CD14-positive monocyte (primary cell): ENCODE measurements at regions not wholly inside any gene's neighbourhood (a gene's known extent, or its start where the extent isn't known, plus 50 kb on each side); places are given as distances from the start of the nearest gene placed in this dataset.

Source experiments
- DNase-seq, 3 donors: peaks; one replicate each; pipeline ENCODE4 v3.0.0-alpha.2; 2011 to 2022
- H2AFZ ChIP-seq: 2 replicates; pipeline ENCODE4 v1.6.0; 2012; ENCODE audit warnings: mild to moderate bottlenecking, low read depth, low read length, inconsistent platforms; ENCODE audit not compliant: insufficient read depth, poor library complexity, severe bottlenecking
- H3K27ac ChIP-seq, 2 donors: 1 replicate in 1 of 2; 2 replicates in 1 of 2; pipeline ENCODE4 v1.5.1; 2012 to 2013; ENCODE audit warnings: low read length in 2 of 2, control low read depth in 1 of 2, inconsistent platforms in 1 of 2, low read depth in 1 of 2, mild to moderate bottlenecking in 1 of 2
- H3K27me3 ChIP-seq, 2 donors: one replicate each; pipeline versions ENCODE4 v1.6.0 to v1.6.1; 2011 to 2013; ENCODE audit warnings: low read length in 2 of 2; ENCODE audit not compliant: control insufficient read depth in 2 of 2, insufficient read depth in 2 of 2
- H3K36me3 ChIP-seq, 2 donors: replicated peaks in 1 of 2; 1 replicate in 1 of 2; 2 replicates in 1 of 2; pipeline versions ENCODE4 v1.5.1 to v1.6.1; 2012 to 2013; ENCODE audit warnings: low read length in 2 of 2, control low read depth in 1 of 2, inconsistent platforms in 1 of 2, mild to moderate bottlenecking in 1 of 2; ENCODE audit not compliant: insufficient read depth in 2 of 2, control insufficient read depth in 1 of 2
- H3K4me1 ChIP-seq, 2 donors: 1 replicate in 1 of 2; 2 replicates in 1 of 2; pipeline versions ENCODE4 v1.5.1 to v1.6.1; 2012 to 2013; ENCODE audit warnings: low read length in 2 of 2, control low read depth in 1 of 2, inconsistent platforms in 1 of 2, mild to moderate bottlenecking in 1 of 2, moderate library complexity in 1 of 2; ENCODE audit not compliant: insufficient read depth in 2 of 2, control insufficient read depth in 1 of 2
- H3K4me2 ChIP-seq: replicated peaks from 2 replicates; pipeline ENCODE3; 2012; ENCODE audit warnings: low read length, moderate library complexity, mild to moderate bottlenecking; ENCODE audit not compliant: poor library complexity, severe bottlenecking; ENCODE audit errors: extremely low read depth
- H3K4me3 ChIP-seq, 3 experiments: fragments of 200-600 bp in 1 of 3; sonication (generic) in 1 of 3; replicated peaks in 1 of 3; 1 replicate in 2 of 3; 2 replicates in 1 of 3; pipeline ENCODE4 v1.5.1; 2011 to 2013; ENCODE audit warnings: low read length in 3 of 3, mild to moderate bottlenecking in 3 of 3, control low read depth in 2 of 3, low read depth in 2 of 3, inconsistent platforms in 1 of 3, moderate library complexity in 1 of 3
- H3K79me2 ChIP-seq: 2 replicates; pipeline ENCODE4 v1.6.0; 2012; ENCODE audit warnings: mild to moderate bottlenecking, control low read depth, inconsistent platforms, low read length, moderate library complexity; ENCODE audit not compliant: insufficient read depth
- H3K9ac ChIP-seq: 2 replicates; pipeline ENCODE4 v1.6.0; 2017; ENCODE audit warnings: low read length, mild to moderate bottlenecking; ENCODE audit not compliant: insufficient read depth, poor library complexity, severe bottlenecking
- H3K9me3 ChIP-seq, 2 donors: replicated peaks in 1 of 2; 1 replicate in 1 of 2; 2 replicates in 1 of 2; pipeline versions ENCODE4 v1.5.1 to v1.6.1; 2012 to 2013; ENCODE audit warnings: low read length in 2 of 2, control low read depth in 1 of 2; ENCODE audit not compliant: control insufficient read depth in 1 of 2, insufficient read depth in 1 of 2
- H4K20me1 ChIP-seq: 2 replicates; pipeline ENCODE4 v1.6.0; 2012; ENCODE audit warnings: mild to moderate bottlenecking, low read length, control low read depth, moderate library complexity; ENCODE audit not compliant: insufficient read depth
- H3K27ac Mint-ChIP-seq, 7 donors: one replicate each; pipeline ENCODE4 v1.8.0; 2020; ENCODE audit warnings: mild to moderate bottlenecking in 7 of 7, mixed read lengths in 7 of 7, moderate library complexity in 6 of 7, inconsistent platforms in 2 of 7
- H3K27me3 Mint-ChIP-seq, 3 donors: one replicate each; pipeline ENCODE4 v1.8.0; 2021 to 2022; ENCODE audit warnings: low read depth in 3 of 3, mild to moderate bottlenecking in 3 of 3, mixed read lengths in 3 of 3, moderate library complexity in 3 of 3, inconsistent platforms in 1 of 3
- H3K36me3 Mint-ChIP-seq, 2 donors: one replicate each; pipeline ENCODE4 v1.8.0; 2020; ENCODE audit warnings: mixed read lengths in 2 of 2, inconsistent platforms in 1 of 2, mild to moderate bottlenecking in 1 of 2
- H3K4me1 Mint-ChIP-seq: one replicate; pipeline ENCODE4 v1.8.0; 2020; ENCODE audit warnings: mild to moderate bottlenecking, mixed read lengths
- H3K4me3 Mint-ChIP-seq, 2 donors: one replicate each; pipeline ENCODE4 v1.8.0; 2020; ENCODE audit warnings: mild to moderate bottlenecking in 2 of 2, mixed read lengths in 2 of 2, moderate library complexity in 1 of 2
- H3K9me3 Mint-ChIP-seq, 7 donors: one replicate each; pipeline ENCODE4 v1.8.0; 2020 to 2022; ENCODE audit warnings: mixed read lengths in 7 of 7, mild to moderate bottlenecking in 6 of 7, moderate library complexity in 6 of 7, inconsistent platforms in 2 of 7
- WGBS: methylation state at CpG from one replicate; pipeline ENCODE4 v1.1.5; 2013; ENCODE audit warnings: missing lambda C conversion rate; ENCODE audit not compliant: insufficient coverage; 5-methylcytosine and 5-hydroxymethylcytosine counted together
- intact Hi-C, 2 donors: fragments of 100-400 bp; cut with micrococcal nuclease; formaldehyde crosslinking; loops; one replicate each; pipeline versions ENCODE4 v1.15.0 to v1.15.1; 2023
- TF ChIP-seq, protein P1 (sequence below): fragments of 200-600 bp; IDR thresholded peaks from one replicate; pipeline ENCODE4 v1.8.0; 2022; ENCODE audit warnings: antibody characterized with exemption, mild to moderate bottlenecking

DNA sequence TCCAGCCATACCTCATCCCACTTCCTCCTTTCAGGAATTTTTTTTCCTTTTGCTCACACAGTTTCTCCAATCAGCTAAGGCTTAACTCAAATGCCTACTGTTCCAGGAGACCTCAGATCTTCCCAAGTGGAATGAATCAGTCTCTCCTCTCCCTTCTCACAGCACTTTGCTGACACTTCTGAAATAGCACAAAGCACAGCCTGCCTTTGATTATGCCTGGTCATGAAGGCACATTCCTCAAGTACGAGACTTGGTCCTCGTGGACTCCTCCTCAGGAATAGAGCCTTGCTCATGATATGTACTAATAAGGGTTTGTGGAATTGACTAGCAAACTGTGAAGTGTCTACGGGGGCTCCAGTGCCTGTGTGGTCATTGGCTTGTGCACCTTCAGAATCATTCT lies 176.7 kb upstream of the TENM4 start:
- WGBS: 90% methylated on average over 2 of the region's 3 CpGs
- H3K9me3 Mint-ChIP-seq: peaks cover 0 to 2% (median 0%) of the 10 kb centered on the region in 7 donors
- no peaks in the 10 kb centered on the region for H3K4me1 ChIP-seq
- H2AFZ ChIP-seq: no peak overlapping the region
- intact Hi-C loops: no loop called here
- H3K9me3 ChIP-seq: no peaks in the 10 kb centered on the region
- no peaks in the 10 kb centered on the region for H3K4me1 Mint-ChIP-seq
- no peak overlapping the region for H3K9ac ChIP-seq
- TF ChIP-seq, protein P1, sequence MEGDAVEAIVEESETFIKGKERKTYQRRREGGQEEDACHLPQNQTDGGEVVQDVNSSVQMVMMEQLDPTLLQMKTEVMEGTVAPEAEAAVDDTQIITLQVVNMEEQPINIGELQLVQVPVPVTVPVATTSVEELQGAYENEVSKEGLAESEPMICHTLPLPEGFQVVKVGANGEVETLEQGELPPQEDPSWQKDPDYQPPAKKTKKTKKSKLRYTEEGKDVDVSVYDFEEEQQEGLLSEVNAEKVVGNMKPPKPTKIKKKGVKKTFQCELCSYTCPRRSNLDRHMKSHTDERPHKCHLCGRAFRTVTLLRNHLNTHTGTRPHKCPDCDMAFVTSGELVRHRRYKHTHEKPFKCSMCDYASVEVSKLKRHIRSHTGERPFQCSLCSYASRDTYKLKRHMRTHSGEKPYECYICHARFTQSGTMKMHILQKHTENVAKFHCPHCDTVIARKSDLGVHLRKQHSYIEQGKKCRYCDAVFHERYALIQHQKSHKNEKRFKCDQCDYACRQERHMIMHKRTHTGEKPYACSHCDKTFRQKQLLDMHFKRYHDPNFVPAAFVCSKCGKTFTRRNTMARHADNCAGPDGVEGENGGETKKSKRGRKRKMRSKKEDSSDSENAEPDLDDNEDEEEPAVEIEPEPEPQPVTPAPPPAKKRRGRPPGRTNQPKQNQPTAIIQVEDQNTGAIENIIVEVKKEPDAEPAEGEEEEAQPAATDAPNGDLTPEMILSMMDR: no peak
- no peak overlapping the region for H3K27ac Mint-ChIP-seq
- H3K36me3 ChIP-seq: no peaks in the 10 kb centered on the region
- H3K36me3 Mint-ChIP-seq: no peaks in the 10 kb centered on the region
- H3K79me2 ChIP-seq: no peaks in the 10 kb centered on the region
- no peak overlapping the region for H3K4me3 ChIP-seq
- no peaks in the 10 kb centered on the region for H4K20me1 ChIP-seq
- no peak overlapping the region for H3K4me3 Mint-ChIP-seq
- H3K27ac ChIP-seq: no peak overlapping the region
- H3K27me3 Mint-ChIP-seq: peaks cover 0 to 5% (median 4%) of the 10 kb centered on the region in 3 donors
- no peak for DNase-seq
- no peaks in the 10 kb centered on the region for H3K27me3 ChIP-seq
- no peak overlapping the region for H3K4me2 ChIP-seq

- H3K4me3 Mint-ChIP-seq: no peak overlapping the region
- TF ChIP-seq, protein P1: no peak
Measured at GRCh38 chr11:79616392-79616851, 175.6 kb upstream of the TENM4 start.

More at GRCh38 chr11:79616392-79616851, 175.6 kb upstream of the TENM4 start:
- DNase-seq: no peak
- intact Hi-C loops: no loop called here
- no CpG with 5 or more reads among the region's 3 CpGs for WGBS
- no peaks in the 10 kb centered on the region for H3K9me3 ChIP-seq
- Mint-ChIP-seq H3K27me3 (peaks cover 0 to 6% (median 5%) of the 10 kb centered on the region in 3 donors), H3K36me3 (no peaks in the 10 kb centered on the region), H3K9me3 (peaks cover 0 to 3% (median 0%) of the 10 kb centered on the region in 7 donors), H3K4me1 (no peaks in the 10 kb centered on the region), H3K27ac (no peak overlapping the region)
- no peak overlapping the region for H2AFZ ChIP-seq
- no peaks in the 10 kb centered on the region for H4K20me1 ChIP-seq
- H3K4me2 ChIP-seq: no peak overlapping the region
- H3K36me3 ChIP-seq: no peaks in the 10 kb centered on the region
- no peak overlapping the region for H3K4me3 ChIP-seq
- no peaks in the 10 kb centered on the region for H3K27me3 ChIP-seq
- no peaks in the 10 kb centered on the region for H3K4me1 ChIP-seq
- H3K9ac ChIP-seq: no peak overlapping the region
- no peak overlapping the region for H3K27ac ChIP-seq
- no peaks in the 10 kb centered on the region for H3K79me2 ChIP-seq
